GM12874 (cell line): ENCODE measurements at regions not wholly inside any gene's neighbourhood (a gene's known extent, or its start where the extent isn't known, plus 50 kb on each side); places are given as distances from the start of the nearest gene placed in this dataset.
A peak's percentile ranks its signal among the peaks of the same experiment; 100 is the strongest.

Experiments
- TF ChIP-seq, protein P1 (sequence below): IDR thresholded peaks from 2 replicates; pipeline ENCODE4 v1.5.1; 2011; ENCODE audit warnings: low read depth, mild to moderate bottlenecking, control low read depth, low read length, moderate library complexity; ENCODE audit not compliant: insufficient read depth

DNA sequence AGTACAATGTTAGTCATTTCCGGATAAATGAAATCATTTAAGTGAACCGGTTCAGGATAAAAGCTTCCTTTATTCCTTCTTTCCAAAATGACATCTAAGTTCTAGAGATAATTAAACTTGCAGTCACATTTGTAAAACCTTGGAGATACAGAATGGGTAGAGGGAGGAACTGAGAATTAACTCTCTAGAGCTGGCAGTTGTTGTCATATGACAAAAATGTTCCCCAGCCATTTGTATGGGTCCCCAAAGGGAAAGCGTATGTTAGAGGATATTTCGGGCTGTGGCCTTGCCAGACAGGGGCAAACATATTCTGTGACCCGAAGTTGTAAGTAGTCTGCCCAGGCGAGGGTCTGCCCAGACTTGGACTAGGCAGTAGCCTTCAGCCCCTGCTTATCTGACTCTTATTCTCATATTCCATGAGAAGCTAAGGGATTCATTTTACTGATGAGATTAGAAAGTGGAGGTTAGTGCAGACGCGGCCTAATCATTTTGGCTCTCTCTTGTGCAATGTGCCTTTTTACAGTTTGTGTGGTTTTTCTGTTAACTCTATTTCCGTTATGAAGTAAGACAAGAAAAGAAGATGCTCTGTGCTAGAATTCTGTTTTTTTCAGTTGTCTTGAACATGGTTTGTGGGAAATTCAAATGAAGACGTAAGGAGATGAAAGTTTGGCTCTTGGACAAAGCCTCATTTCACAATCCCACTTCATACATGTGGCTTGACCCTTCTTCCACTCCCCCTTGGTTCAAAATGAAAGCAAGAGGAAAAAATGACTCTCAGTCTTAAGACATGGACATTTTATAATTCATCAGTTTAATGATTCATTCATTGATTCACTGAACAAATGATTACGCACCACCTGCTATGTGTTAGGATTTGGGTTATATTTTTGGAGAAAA lies 2394.2 kb upstream of the AGA start:
- TF ChIP-seq, protein P1, sequence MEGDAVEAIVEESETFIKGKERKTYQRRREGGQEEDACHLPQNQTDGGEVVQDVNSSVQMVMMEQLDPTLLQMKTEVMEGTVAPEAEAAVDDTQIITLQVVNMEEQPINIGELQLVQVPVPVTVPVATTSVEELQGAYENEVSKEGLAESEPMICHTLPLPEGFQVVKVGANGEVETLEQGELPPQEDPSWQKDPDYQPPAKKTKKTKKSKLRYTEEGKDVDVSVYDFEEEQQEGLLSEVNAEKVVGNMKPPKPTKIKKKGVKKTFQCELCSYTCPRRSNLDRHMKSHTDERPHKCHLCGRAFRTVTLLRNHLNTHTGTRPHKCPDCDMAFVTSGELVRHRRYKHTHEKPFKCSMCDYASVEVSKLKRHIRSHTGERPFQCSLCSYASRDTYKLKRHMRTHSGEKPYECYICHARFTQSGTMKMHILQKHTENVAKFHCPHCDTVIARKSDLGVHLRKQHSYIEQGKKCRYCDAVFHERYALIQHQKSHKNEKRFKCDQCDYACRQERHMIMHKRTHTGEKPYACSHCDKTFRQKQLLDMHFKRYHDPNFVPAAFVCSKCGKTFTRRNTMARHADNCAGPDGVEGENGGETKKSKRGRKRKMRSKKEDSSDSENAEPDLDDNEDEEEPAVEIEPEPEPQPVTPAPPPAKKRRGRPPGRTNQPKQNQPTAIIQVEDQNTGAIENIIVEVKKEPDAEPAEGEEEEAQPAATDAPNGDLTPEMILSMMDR: no peak

DNA sequence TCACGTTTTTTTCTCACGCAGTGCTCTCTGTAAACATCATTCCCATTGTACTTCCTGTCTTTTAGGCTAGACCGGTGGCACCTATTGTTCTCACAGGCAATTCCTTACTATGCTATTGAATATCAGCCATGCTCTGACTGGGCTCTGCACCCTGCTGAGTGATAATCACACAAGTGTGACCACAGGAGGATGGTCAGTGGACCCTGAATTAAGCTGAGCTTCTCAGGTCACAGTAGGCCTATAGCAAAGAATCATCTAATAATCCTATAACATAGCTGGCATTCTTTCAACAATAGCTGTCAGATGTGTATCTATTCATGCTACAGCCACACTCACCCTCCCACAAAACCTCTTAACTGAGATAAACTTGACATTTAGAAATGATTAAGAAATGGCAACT lies 2399.8 kb upstream of the TENM3 start:
- TF ChIP-seq, protein P1: no peak

DNA sequence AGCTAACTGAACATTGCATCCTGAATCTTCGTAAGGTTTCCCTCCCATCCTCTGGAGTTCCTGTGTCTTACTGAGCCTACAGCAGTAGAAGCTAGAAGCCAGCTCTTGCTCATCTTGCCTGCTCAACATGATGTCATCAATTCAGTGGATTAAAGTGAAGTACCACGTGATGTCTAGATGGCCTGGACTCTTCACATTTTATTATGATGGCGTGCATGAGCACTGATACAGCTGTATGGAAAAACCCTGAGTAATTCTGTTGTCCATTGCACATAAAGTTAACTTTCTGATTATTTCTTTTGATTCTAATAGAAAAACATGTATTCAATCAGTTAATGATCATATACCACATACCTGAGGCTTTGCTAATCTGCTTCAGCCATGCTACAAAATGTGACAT lies 2387.7 kb upstream of the TENM3 start:
- TF ChIP-seq, protein P1: no peak

DNA sequence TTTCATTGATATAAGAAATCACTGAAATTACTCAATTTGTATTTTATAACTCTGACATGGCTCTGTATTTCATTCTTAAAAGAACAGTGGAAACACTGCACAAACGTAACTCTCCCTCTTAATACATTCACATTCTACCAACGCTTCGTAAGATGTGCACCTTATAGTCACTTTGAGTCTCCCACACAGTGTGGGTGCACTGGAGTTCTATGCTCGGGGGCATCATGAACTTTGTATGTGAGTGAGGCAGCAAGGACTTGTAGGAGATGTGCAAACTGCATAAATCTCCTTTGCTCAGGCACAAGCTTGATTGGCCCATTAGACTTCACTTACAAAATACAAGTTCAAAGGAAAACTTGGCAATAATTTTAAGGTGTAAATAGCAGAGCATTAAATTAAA lies 2385.0 kb upstream of the TENM3 start:
- TF ChIP-seq, protein P1: no peak

DNA sequence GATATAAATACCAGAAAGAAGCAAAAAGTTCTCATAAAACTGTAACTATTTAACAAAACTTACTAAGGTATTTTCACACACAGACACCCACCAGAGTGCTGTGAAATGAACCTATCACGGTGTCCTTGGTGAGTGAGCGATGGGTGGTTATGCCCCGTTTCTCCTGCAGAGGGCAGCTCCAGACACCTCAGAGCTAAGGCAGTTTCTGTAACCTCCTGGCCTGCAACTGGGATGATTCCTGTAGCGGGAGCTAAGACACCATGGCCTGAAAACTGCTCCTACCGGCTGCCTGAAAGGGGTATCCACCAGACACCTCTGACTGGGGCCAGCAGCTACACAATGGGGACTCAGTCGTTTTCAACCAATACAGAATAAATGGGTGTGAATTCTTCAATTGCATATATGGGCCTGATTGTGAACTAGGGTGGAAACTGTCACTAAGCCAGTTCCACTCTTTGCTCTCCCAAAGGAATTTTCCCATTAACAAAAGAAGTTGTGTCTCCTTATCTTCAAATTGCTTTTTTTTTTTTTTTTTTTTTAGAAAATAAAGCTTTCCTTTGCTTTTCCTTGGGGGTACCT lies 2375.8 kb upstream of the TENM3 start:
- TF ChIP-seq, protein P1: peak; percentile 86

DNA sequence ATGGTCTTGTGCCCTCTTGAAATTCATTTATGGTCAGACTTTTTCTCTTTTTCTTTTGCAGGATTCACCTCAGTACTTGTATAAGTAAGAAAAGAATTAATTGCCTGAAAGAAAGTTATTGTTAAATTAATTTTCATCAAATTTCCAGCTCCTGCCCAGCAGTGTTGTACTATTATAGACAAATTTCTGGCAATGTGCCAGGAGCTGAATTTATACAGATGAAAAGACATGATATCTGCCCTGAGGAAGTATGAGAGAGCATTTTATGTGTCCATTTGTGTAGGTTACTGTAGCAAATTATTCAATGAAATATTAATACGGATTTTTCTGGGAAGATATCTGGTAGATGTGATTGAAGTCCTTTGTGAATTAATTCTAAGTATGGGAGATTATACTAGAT lies 2371.5 kb upstream of the TENM3 start:
- TF ChIP-seq, protein P1: no peak

DNA sequence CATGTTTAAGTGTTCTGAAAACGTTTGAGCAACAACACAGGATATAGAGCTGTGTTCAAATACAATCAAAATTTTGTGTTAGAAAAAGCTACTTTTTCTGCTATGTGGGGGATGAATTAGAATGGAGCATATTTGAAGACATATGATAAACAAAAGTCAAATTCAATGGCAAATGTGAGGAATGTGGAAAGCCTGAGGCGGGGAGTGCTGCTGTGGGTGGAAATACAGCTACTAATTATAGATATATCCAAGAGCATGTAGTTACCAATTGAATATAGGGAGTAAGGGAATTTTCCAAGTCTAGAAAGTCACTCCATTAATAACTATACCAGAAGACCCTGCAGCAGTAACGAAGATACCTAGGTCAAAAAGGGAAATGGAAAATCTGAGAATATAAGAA lies 2370.4 kb upstream of the TENM3 start:
- TF ChIP-seq, protein P1: no peak
